COR-L47 (cell line): ENCODE measurements at regions not wholly inside any gene's neighbourhood (a gene's known extent, or its start where the extent isn't known, plus 50 kb on each side); places are given as distances from the start of the nearest gene placed in this dataset.
"Not testable (repeated sequence)": the region's sequence is repeated elsewhere in the genome, so short reads cannot be mapped to it uniquely, and the experiment has no call there.

ENCODE experiments used
- DNase-seq: peaks from one replicate; lab custom pipeline; 2025; lab: John Stamatoyannopoulos, UW

- DNase-seq, result no peak
These were observed 246.5 kb downstream of the FGF9 start for GRCh38 chr13:21917086-21918015.

GRCh38 chr13:21920802-21921201, 249.9 kb downstream of the FGF9 start:
- not testable (repeated sequence) for DNase-seq

GRCh38 chr13:21924958-21925357, 254.1 kb downstream of the FGF9 start:
- no peak for DNase-seq

GRCh38 chr13:21925720-21926119, 254.8 kb downstream of the FGF9 start:
- DNase-seq, result no peak

GRCh38 chr13:21929400-21929799, 258.5 kb downstream of the FGF9 start:
- DNase-seq, result no peak

GRCh38 chr13:21930536-21930935, 259.7 kb downstream of the FGF9 start:
- no peak for DNase-seq

GRCh38 chr13:21932578-21932977, 261.7 kb downstream of the FGF9 start:
- no peak for DNase-seq

- no peak for DNase-seq
These were observed 262.1 kb downstream of the FGF9 start for GRCh38 chr13:21932996-21933395.

GRCh38 chr13:21934284-21934683, 263.4 kb downstream of the FGF9 start:
- DNase-seq, result peak; percentile 66

GRCh38 chr13:21936674-21937073, 265.8 kb downstream of the FGF9 start:
- no peak for DNase-seq

- no peak for DNase-seq
These were observed 267.3 kb downstream of the FGF9 start for GRCh38 chr13:21938168-21938567.

GRCh38 chr13:21938636-21939035, 267.8 kb downstream of the FGF9 start:
- no peak for DNase-seq

GRCh38 chr13:21942061-21942460, 271.2 kb downstream of the FGF9 start:
- DNase-seq, result no peak

- DNase-seq, result no peak
These were observed 273.7 kb downstream of the FGF9 start for GRCh38 chr13:21944610-21945009.

GRCh38 chr13:21945195-21945594, 274.3 kb downstream of the FGF9 start:
- DNase-seq, result no peak

- no peak for DNase-seq
These were observed 276.1 kb downstream of the FGF9 start for GRCh38 chr13:21946964-21947363.

- DNase-seq, result no peak
These were observed 278.0 kb downstream of the FGF9 start for GRCh38 chr13:21948769-21949474.

GRCh38 chr13:21949818-21950429, 279.1 kb downstream of the FGF9 start:
- DNase-seq, result no peak

GRCh38 chr13:21956666-21957065, 285.8 kb downstream of the FGF9 start:
- DNase-seq, result no peak

- DNase-seq, result no peak
These were observed 287.0 kb downstream of the FGF9 start for GRCh38 chr13:21957833-21958232.

- DNase-seq, result no peak
These were observed 289.2 kb downstream of the FGF9 start for GRCh38 chr13:21960108-21960507.

- DNase-seq, result no peak
These were observed 293.8 kb downstream of the FGF9 start for GRCh38 chr13:21964686-21965085.

- DNase-seq, result no peak
These were observed 294.2 kb downstream of the FGF9 start for GRCh38 chr13:21965095-21965494.
